Right lobe of liver (tissue), 6 donors: ENCODE measurements at regions not wholly inside any gene's neighbourhood (a gene's known extent, or its start where the extent isn't known, plus 50 kb on each side); places are given as distances from the start of the nearest gene placed in this dataset.

ENCODE experiments used
- ATAC-seq, 4 donors: fragments of 200-7000 bp; cut with Tn5 transposase; one replicate each; pipeline ENCODE4 v1.9.1; 2020; ENCODE audit warnings: mild to moderate bottlenecking in 4 of 4, moderate library complexity in 4 of 4
- DNase-seq, 3 donors: peaks; one replicate each; pipeline ENCODE4 v3.0.0-alpha.2; 2020
- H3K27ac ChIP-seq, 3 donors: fragments of 200-600 bp; one replicate each; pipeline ENCODE4 v1.8.0; 2022
- H3K27me3 ChIP-seq, 2 donors: fragments of 200-600 bp; one replicate each; pipeline ENCODE4 v1.8.0; 2022
- H3K36me3 ChIP-seq, 4 donors: fragments of 200-600 bp; sonication (generic) in 1 of 4; one replicate each; pipeline versions ENCODE4 v1.5.1 to v1.8.0; 2017 to 2022; ENCODE audit warnings: control low read depth in 1 of 4
- H3K4me1 ChIP-seq, 4 donors: fragments of 200-600 bp; sonication (generic) in 1 of 4; one replicate each; pipeline versions ENCODE4 v1.5.1 to v1.8.0; 2017 to 2022; ENCODE audit warnings: control low read depth in 1 of 4
- H3K4me3 ChIP-seq, 3 donors: fragments of 200-600 bp; one replicate each; pipeline ENCODE4 v1.8.0; 2022
- H3K9me3 ChIP-seq, 4 donors: fragments of 200-600 bp; sonication (generic) in 1 of 4; one replicate each; pipeline versions ENCODE4 v1.5.1 to v1.8.0; 2017 to 2022; ENCODE audit warnings: control low read depth in 1 of 4
- POLR2A ChIP-seq: fragments of 450-650 bp; IDR thresholded peaks from one replicate; pipeline ENCODE4 v1.6.1; 2017; ENCODE audit warnings: antibody characterized with exemption, mild to moderate bottlenecking
- WGBS: methylation state at CpG from one replicate; pipeline ENCODE4 v1.1.6; 2018; ENCODE audit warnings: low coverage, low lambda C conversion rate; ENCODE audit not compliant: insufficient coverage; ENCODE audit errors: missing lambda C conversion rate; 5-methylcytosine and 5-hydroxymethylcytosine counted together
- intact Hi-C, 2 donors: fragments of 100-400 bp; cut with DNase I; formaldehyde crosslinking; loops; one replicate each; pipeline versions ENCODE4 v1.11.2 to v1.14.1; 2022
- TF ChIP-seq, protein P1 (sequence below), 4 donors: fragments of 200-600 bp in 3 of 4; fragments of 450-650 bp in 1 of 4; IDR thresholded peaks; one replicate each; pipeline versions ENCODE4 v1.5.1 to v1.8.0; 2016 to 2022; ENCODE audit warnings: antibody characterized with exemption in 4 of 4, mild to moderate bottlenecking in 2 of 4
- donor health status: DM: no; HTN: yes; CAD: no.
- donor health status: DM: no; HTN: no; CAD: no.
- donor health status: DM: no; HTN: no; CAD: no.
- donor health status: DM: no; HTN: yes; CAD: no.
- donor health status: DM: no; HTN: yes; CAD: no.

DNA sequence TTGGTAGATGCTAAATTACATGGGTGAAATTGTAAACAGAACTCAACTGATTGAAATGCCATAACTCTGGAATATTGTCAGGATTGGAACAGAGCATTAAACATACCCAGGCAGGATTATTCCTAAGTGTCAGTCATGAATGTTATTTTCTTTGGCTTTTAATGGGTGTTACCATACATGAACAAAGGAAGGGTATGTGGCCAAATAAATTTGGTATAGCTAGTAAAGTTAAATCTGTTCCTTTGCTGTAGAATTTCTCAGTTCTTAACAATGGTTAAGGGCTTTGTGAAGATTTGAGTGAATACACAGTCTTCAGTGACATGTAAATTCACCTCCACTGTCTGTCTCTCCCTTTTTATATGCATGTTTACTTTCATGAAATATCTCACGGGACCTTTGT lies 679.5 kb upstream of the CDH8 start:
- ATAC-seq (no peak), DNase-seq (no peak)
- Histone ChIP-seq H3K9me3 (no peaks in the 10 kb centered on the region), H3K4me1 (no peaks in the 10 kb centered on the region), H3K27ac (no peak overlapping the region), H3K27me3 (no peaks in the 10 kb centered on the region), H3K36me3 (no peaks in the 10 kb centered on the region), H3K4me3 (no peak overlapping the region)
- no peak for TF ChIP-seq POLR2A
- TF ChIP-seq, protein P1, sequence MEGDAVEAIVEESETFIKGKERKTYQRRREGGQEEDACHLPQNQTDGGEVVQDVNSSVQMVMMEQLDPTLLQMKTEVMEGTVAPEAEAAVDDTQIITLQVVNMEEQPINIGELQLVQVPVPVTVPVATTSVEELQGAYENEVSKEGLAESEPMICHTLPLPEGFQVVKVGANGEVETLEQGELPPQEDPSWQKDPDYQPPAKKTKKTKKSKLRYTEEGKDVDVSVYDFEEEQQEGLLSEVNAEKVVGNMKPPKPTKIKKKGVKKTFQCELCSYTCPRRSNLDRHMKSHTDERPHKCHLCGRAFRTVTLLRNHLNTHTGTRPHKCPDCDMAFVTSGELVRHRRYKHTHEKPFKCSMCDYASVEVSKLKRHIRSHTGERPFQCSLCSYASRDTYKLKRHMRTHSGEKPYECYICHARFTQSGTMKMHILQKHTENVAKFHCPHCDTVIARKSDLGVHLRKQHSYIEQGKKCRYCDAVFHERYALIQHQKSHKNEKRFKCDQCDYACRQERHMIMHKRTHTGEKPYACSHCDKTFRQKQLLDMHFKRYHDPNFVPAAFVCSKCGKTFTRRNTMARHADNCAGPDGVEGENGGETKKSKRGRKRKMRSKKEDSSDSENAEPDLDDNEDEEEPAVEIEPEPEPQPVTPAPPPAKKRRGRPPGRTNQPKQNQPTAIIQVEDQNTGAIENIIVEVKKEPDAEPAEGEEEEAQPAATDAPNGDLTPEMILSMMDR (IDR thresholded peaks at IDR 0.05) = no peak
- intact Hi-C loops = no loop called here
- WGBS = 45% methylated on average over 1 of the region's 1 CpG

DNA sequence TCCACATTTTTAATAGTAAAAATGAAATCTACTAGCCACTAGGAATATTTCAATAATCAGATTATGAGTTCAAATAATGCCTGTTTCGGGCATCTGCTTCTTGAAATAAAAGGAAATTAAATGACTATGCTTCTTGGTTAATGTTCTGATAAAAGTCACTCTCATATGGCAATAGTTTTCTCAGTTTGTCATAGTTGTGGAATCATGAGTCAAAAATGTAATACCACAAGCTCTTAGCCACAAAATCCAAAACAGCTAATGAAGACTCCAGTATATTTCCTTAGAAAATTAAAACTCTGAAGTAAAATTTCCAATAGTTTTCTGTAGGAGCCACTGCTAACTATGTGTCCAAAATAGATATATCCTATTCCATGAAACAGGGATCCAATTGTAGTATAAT lies 676.3 kb upstream of the CDH8 start:
- Histone ChIP-seq H3K27me3 (no peaks in the 10 kb centered on the region), H3K36me3 (no peaks in the 10 kb centered on the region), H3K9me3 (no peaks in the 10 kb centered on the region), H3K27ac (no peak overlapping the region), H3K4me1 (no peaks in the 10 kb centered on the region), H3K4me3 (no peak overlapping the region)
- DNase-seq (no peak), ATAC-seq (no peak)
- intact Hi-C loops = no loop called here
- TF ChIP-seq POLR2A = no peak
- TF ChIP-seq, protein P1 (IDR thresholded peaks at IDR 0.05) = no peak
- 26% methylated on average over 1 of the region's 1 CpG for WGBS

DNA sequence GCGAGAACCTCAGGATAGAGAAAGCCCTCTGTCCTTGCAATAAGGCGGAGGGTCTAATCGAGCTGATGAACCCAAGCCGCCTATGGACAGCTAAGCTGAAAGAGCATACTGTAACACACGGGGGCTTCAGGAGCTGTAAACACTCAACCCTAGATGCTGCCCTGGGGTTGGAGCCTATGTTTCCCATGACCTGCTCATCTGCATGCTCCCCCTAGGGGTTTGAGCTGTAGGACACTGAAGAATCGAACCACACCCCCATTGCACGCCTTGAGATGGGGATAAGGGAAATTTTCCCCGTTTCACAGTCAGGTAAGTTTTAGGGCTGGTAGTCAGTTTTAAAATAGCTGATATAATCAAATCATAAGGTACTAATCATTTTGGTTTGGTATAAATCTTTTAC lies 675.6 kb upstream of the CDH8 start:
- WGBS = 68% methylated on average over 3 of the region's 8 CpGs
- Histone ChIP-seq H3K27ac (no peak overlapping the region), H3K27me3 (no peaks in the 10 kb centered on the region), H3K36me3 (no peaks in the 10 kb centered on the region), H3K4me1 (no peaks in the 10 kb centered on the region), H3K9me3 (no peaks in the 10 kb centered on the region), H3K4me3 (no peak overlapping the region)
- TF ChIP-seq, protein P1 (IDR thresholded peaks at IDR 0.05) = no peak
- TF ChIP-seq POLR2A = no peak
- ATAC-seq (no peak), DNase-seq (no peak)
- intact Hi-C loops = no loop called here

DNA sequence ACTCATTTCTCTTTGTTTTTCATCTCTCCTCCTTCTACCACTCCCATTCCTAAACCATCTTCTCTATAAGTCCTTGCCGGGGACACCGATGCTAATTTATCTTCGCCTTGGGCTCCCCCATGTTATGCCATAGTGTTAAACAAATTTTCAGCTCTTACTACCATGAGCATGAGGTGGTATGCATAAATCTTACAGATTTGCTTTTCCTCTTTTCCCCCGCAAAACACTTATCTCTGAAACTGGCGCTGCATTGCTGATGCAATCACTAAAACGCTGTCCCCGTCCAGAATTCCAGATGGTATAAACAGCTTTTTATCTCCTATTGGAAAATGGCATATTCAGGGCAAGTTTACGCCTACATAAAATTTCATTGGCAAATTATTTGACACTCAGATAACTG lies 673.6 kb upstream of the CDH8 start:
- intact Hi-C loops = no loop called here
- Histone ChIP-seq H3K27ac (no peak overlapping the region), H3K36me3 (no peaks in the 10 kb centered on the region), H3K27me3 (no peaks in the 10 kb centered on the region), H3K4me3 (no peak overlapping the region), H3K9me3 (no peaks in the 10 kb centered on the region), H3K4me1 (no peaks in the 10 kb centered on the region)
- DNase-seq = no peak
- TF ChIP-seq, protein P1 (IDR thresholded peaks at IDR 0.05) = no peak
- TF ChIP-seq POLR2A = no peak
- WGBS = 54% methylated on average over 8 of the region's 8 CpGs
- no peak for ATAC-seq

DNA sequence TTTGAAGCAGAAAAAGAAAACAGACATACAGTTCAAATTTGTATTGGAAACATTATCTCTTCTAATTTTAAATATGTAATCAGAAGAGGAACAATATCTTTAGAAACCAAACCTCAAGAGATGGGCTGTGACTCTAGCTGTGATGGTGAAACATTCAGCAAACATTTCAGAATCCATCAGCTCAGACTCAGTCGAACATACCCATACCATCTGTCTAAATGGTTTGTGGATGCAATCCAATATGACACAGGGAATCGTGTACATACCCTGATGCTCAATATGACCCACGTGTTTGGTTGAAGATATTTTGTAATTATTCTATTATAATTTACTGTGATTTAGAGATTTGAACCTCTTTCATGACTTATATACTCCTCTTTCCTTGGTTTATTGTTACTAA lies 665.2 kb upstream of the CDH8 start:
- H3K27me3 ChIP-seq = no peaks in the 10 kb centered on the region
- TF ChIP-seq POLR2A = no peak
- TF ChIP-seq, protein P1 (IDR thresholded peaks at IDR 0.05) = no peak
- no peak overlapping the region for H3K27ac ChIP-seq
- H3K9me3 ChIP-seq = no peaks in the 10 kb centered on the region
- intact Hi-C loops = no loop called here
- H3K4me1 ChIP-seq = no peaks in the 10 kb centered on the region
- DNase-seq (no peak), ATAC-seq (no peak)
- WGBS = 49% methylated on average over 3 of the region's 3 CpGs
- no peak overlapping the region for H3K4me3 ChIP-seq
- no peaks in the 10 kb centered on the region for H3K36me3 ChIP-seq
